Stomach (tissue), 8 donors: ENCODE measurements at regions not wholly inside any gene's neighbourhood (a gene's known extent, or its start where the extent isn't known, plus 50 kb on each side); places are given as distances from the start of the nearest gene placed in this dataset.

Experiments
- DNase-seq, 2 donors: peaks; one replicate each; pipeline versions ENCODE4 v3.0.0 to v3.0.0-alpha.2; 2013 to 2019
- H3K27ac ChIP-seq, 5 donors: fragments of 200-600 bp in 4 of 5; sonication (generic) in 4 of 5; one replicate each; pipeline ENCODE4 v1.5.1; 2013 to 2019; ENCODE audit warnings: mild to moderate bottlenecking in 1 of 5, moderate library complexity in 1 of 5
- H3K27me3 ChIP-seq, 3 donors: fragments of 200-600 bp; sonication (generic); one replicate each; pipeline ENCODE4 v1.5.1; 2017 to 2019; ENCODE audit warnings: mixed run types in 1 of 3
- H3K36me3 ChIP-seq, 4 donors: fragments of 200-600 bp; sonication (generic); 1 replicate in 3 of 4; 2 replicates in 1 of 4; pipeline ENCODE4 v1.5.1; 2016 to 2019
- H3K4me1 ChIP-seq, 4 donors: fragments of 200-600 bp; sonication (generic); one replicate each; pipeline ENCODE4 v1.5.1; 2016 to 2019
- H3K4me3 ChIP-seq, 4 donors: fragments of 200-600 bp; sonication (generic) in 3 of 4; one replicate each; pipeline ENCODE4 v1.5.1; 2016 to 2019; ENCODE audit warnings: mild to moderate bottlenecking in 1 of 4
- H3K9me3 ChIP-seq, 4 donors: fragments of 200-600 bp; sonication (generic); one replicate each; pipeline ENCODE4 v1.5.1; 2016 to 2019
- CTCF ChIP-seq, 7 experiments: fragments of 450-650 bp in 4 of 7; fragments of 200-600 bp in 3 of 7; sonication (generic) in 3 of 7; IDR thresholded peaks; one replicate each; pipeline ENCODE4 v1.5.1; 2016 to 2019; ENCODE audit warnings: antibody characterized with exemption in 7 of 7, control low read depth in 2 of 7, mild to moderate bottlenecking in 1 of 7
- EP300 ChIP-seq: sonication (generic); formaldehyde crosslinking; IDR thresholded peaks from one replicate; pipeline ENCODE4 v1.6.1; 2017; ENCODE audit warnings: antibody characterized with exemption
- POLR2A ChIP-seq, 4 donors: fragments of 450-650 bp; IDR thresholded peaks; one replicate each; pipeline ENCODE4 v1.6.1; 2016; ENCODE audit warnings: antibody characterized with exemption in 4 of 4, control low read depth in 2 of 4, mild to moderate bottlenecking in 1 of 4, moderate library complexity in 1 of 4
- POLR2AphosphoS5 ChIP-seq, 3 donors: sonication (generic); formaldehyde crosslinking; IDR thresholded peaks; one replicate each; pipeline ENCODE4 v1.6.1; 2016; ENCODE audit warnings: antibody characterized with exemption in 3 of 3
- WGBS, 5 donors: extraction: QIAGEN DNeasy Blood & Tissue Kit in 3 of 5; methylation state at CpG; one replicate each; pipeline versions ENCODE4 v1.1.5 to v1.1.7; 2013 to 2018; 5-methylcytosine and 5-hydroxymethylcytosine counted together
- intact Hi-C: fragments of 100-400 bp; cut with DNase I; formaldehyde crosslinking; loops from one replicate; pipeline ENCODE4 v1.15.1; 2023; ENCODE audit warnings: low total_unique reads
- donor health status: healthy with polysubstance abuse.
- donor health status: Bipolar disorder and iron deficiency.
- donor health status: healthy.

GRCh38 chr12:114776731-114777442 is 92.9 kb upstream of the TBX3 start:
- intact Hi-C loops, result no loop called here
- Histone ChIP-seq H3K4me1 (no peaks in the 10 kb centered on the region), H3K27ac (no peak overlapping the region), H3K36me3 (no peaks in the 10 kb centered on the region), H3K4me3 (no peak overlapping the region), H3K9me3 (no peaks in the 10 kb centered on the region), H3K27me3 (no peaks in the 10 kb centered on the region)
- 74 to 90% (median 88%) methylated on average over 15 of the region's 15 CpGs for WGBS, 5 donors
- TF ChIP-seq POLR2AphosphoS5 (IDR thresholded peaks at IDR 0.05), result no peak
- TF ChIP-seq EP300, result no peak
- TF ChIP-seq CTCF (IDR thresholded peaks at IDR 0.05), result no peak
- no peak for TF ChIP-seq POLR2A (IDR thresholded peaks at IDR 0.05)
- DNase-seq, result no peak

GRCh38 chr12:114774699-114775098 is 90.7 kb upstream of the TBX3 start:
- 81 to 94% (median 86%) methylated on average over 5 of the region's 5 CpGs for WGBS, 5 donors
- Histone ChIP-seq H3K27me3 (no peaks in the 10 kb centered on the region), H3K36me3 (no peaks in the 10 kb centered on the region), H3K27ac (no peak overlapping the region), H3K9me3 (no peaks in the 10 kb centered on the region), H3K4me1 (no peaks in the 10 kb centered on the region), H3K4me3 (no peak overlapping the region)
- intact Hi-C loops, result no loop called here
- no peak for TF ChIP-seq CTCF (IDR thresholded peaks at IDR 0.05)
- TF ChIP-seq POLR2AphosphoS5 (IDR thresholded peaks at IDR 0.05), result no peak
- no peak for TF ChIP-seq POLR2A (IDR thresholded peaks at IDR 0.05)
- DNase-seq, result no peak

- no peak overlapping the region for H3K27ac ChIP-seq
- no peaks in the 10 kb centered on the region for H3K9me3 ChIP-seq
- no peaks in the 10 kb centered on the region for H3K4me1 ChIP-seq
- intact Hi-C loops, result no loop called here
- TF ChIP-seq CTCF (IDR thresholded peaks at IDR 0.05) (no peak), POLR2A (IDR thresholded peaks at IDR 0.05) (no peak), EP300 (no peak), POLR2AphosphoS5 (IDR thresholded peaks at IDR 0.05) (no peak)
- H3K27me3 ChIP-seq, result no peaks in the 10 kb centered on the region
- H3K4me3 ChIP-seq, result no peak overlapping the region
- DNase-seq, result no peak
- WGBS, 5 donors, result 81 to 95% (median 88%) methylated on average over 11 of the region's 11 CpGs
- no peaks in the 10 kb centered on the region for H3K36me3 ChIP-seq
Measured at GRCh38 chr12:114774197-114774596, 90.2 kb upstream of the TBX3 start.

- H3K27ac ChIP-seq, result no peak overlapping the region
- H3K27me3 ChIP-seq, result no peaks in the 10 kb centered on the region
- H3K4me1 ChIP-seq, result no peaks in the 10 kb centered on the region
- H3K9me3 ChIP-seq, result no peaks in the 10 kb centered on the region
- DNase-seq, result no peak
- no peak for TF ChIP-seq CTCF (IDR thresholded peaks at IDR 0.05)
- no peak for TF ChIP-seq EP300
- TF ChIP-seq POLR2A (IDR thresholded peaks at IDR 0.05), result no peak
- TF ChIP-seq POLR2AphosphoS5 (IDR thresholded peaks at IDR 0.05), result no peak
- H3K4me3 ChIP-seq, result no peak overlapping the region
- H3K36me3 ChIP-seq, result no peaks in the 10 kb centered on the region
- WGBS, 5 donors, result 73 to 97% (median 78%) methylated on average over 3 of the region's 3 CpGs
- intact Hi-C loops, result no loop called here
Measured at GRCh38 chr12:114770323-114770722, 86.3 kb upstream of the TBX3 start.
